Stimulated activated CD4-positive, alpha-beta T cell treated with anti-CD3 and anti-CD28 coated beads, Interleukin-4, amount 100 ng/mL, for 4 hours (primary cell): ENCODE measurements at regions not wholly inside any gene's neighbourhood (a gene's known extent, or its start where the extent isn't known, plus 50 kb on each side); places are given as distances from the start of the nearest gene placed in this dataset.
"Not testable (repeated sequence)": the region's sequence is repeated elsewhere in the genome, so short reads cannot be mapped to it uniquely, and the experiment has no call there.

Experiments
- DNase-seq, 2 experiments: peaks; one replicate each; pipeline ENCODE4 v3.0.0-alpha.2; 2020

GRCh38 chr2:239882331-239882732 lies 142.8 kb downstream of the NDUFA10 start:
- peak; percentile 41 to 54 for DNase-seq

GRCh38 chr2:239881561-239882320 lies 143.4 kb downstream of the NDUFA10 start:
- DNase-seq, result no peak

GRCh38 chr2:239881031-239881471 lies 144.1 kb downstream of the NDUFA10 start:
- no peak for DNase-seq

- no peak for DNase-seq
Measured at GRCh38 chr2:239880396-239880795, 144.7 kb downstream of the NDUFA10 start.

- no peak for DNase-seq
Measured at GRCh38 chr2:239879423-239880084, 145.6 kb downstream of the NDUFA10 start.

GRCh38 chr2:239878686-239879085 lies 146.5 kb downstream of the NDUFA10 start:
- DNase-seq, result no peak

GRCh38 chr2:239876948-239877289 lies 148.2 kb downstream of the NDUFA10 start:
- no peak for DNase-seq

GRCh38 chr2:239876271-239876947 lies 148.7 kb downstream of the NDUFA10 start:
- DNase-seq, result no peak

GRCh38 chr2:239874636-239875356 lies 150.3 kb downstream of the NDUFA10 start:
- no peak for DNase-seq

- no peak for DNase-seq
Measured at GRCh38 chr2:239873656-239874635, 151.2 kb downstream of the NDUFA10 start.

- no peak for DNase-seq
Measured at GRCh38 chr2:239871481-239872435, 153.4 kb downstream of the NDUFA10 start.

GRCh38 chr2:239870863-239871262 lies 154.3 kb downstream of the NDUFA10 start:
- no peak for DNase-seq

GRCh38 chr2:239870276-239870675 lies 154.9 kb downstream of the NDUFA10 start:
- no peak for DNase-seq

GRCh38 chr2:239869272-239870155 lies 155.6 kb downstream of the NDUFA10 start:
- DNase-seq, result no peak

- no peak for DNase-seq
Measured at GRCh38 chr2:239868556-239869181, 156.5 kb downstream of the NDUFA10 start.

GRCh38 chr2:239866778-239867177 lies 158.4 kb downstream of the NDUFA10 start:
- DNase-seq, result no peak

- DNase-seq, result no peak
Measured at GRCh38 chr2:239866350-239866749, 158.8 kb downstream of the NDUFA10 start.

GRCh38 chr2:239865856-239866255 lies 159.3 kb downstream of the NDUFA10 start:
- DNase-seq, result not testable (repeated sequence)

- DNase-seq, result no peak
Measured at GRCh38 chr2:239865059-239865639, 160.0 kb downstream of the NDUFA10 start.
